ENCODE measurements at regions not wholly inside any gene's neighbourhood (a gene's known extent, or its start where the extent isn't known, plus 50 kb on each side); places are given as distances from the start of the nearest gene placed in this dataset.

- TF ChIP-seq POLR2A (IDR thresholded peaks at IDR 0.05) (no peak), CTCF (IDR thresholded peaks at IDR 0.05) (no peak), POLR2AphosphoS5 (IDR thresholded peaks at IDR 0.05) (no peak), EP300 (IDR thresholded peaks at IDR 0.05; ENCODE audit: low read depth) (no peak)
Observed at GRCh38 chr9:2298217-2298616, 283.1 kb downstream of the SMARCA2 start.

Data from transverse colon (tissue), 4 donors.